ENCODE measurements at regions not wholly inside any gene's neighbourhood (a gene's known extent, or its start where the extent isn't known, plus 50 kb on each side); places are given as distances from the start of the nearest gene placed in this dataset.

GRCh38 chr15:49793943-49794342, 173.1 kb downstream of the DTWD1 start:
- ChIA-PET POLR2A (no interaction called here), CTCF (no interaction called here)
- Histone ChIP-seq H3K4me3 (ENCODE audit: low read depth, low read length) (no peak overlapping the region), H3K9me3 (ENCODE audit: control insufficient read depth, insufficient read depth, low read length) (peaks cover 3% of the 10 kb centered on the region; the same call in 1 of the 2 replicates), H3K27me3 (ENCODE audit: control insufficient read depth, insufficient read depth, low read length) (no peaks in the 10 kb centered on the region), H3K27ac (ENCODE audit: low read depth, low read length) (no peak overlapping the region)
- TF ChIP-seq CTCF (IDR thresholded peaks at IDR 0.05; ENCODE audit: low read depth, low read length), result no peak
- no peak for DNase-seq (ENCODE audit: low read depth, low spot score)

- CTCF ChIA-PET, result no interaction called here
Measured at GRCh38 chr15:49801796-49802195, 180.9 kb downstream of the DTWD1 start.

More at GRCh38 chr15:49801796-49802195, 180.9 kb downstream of the DTWD1 start:
- no peaks in the 10 kb centered on the region for H3K27me3 ChIP-seq (ENCODE audit: control insufficient read depth, insufficient read depth, low read length)
- no peak overlapping the region for H3K4me3 ChIP-seq (ENCODE audit: low read depth, low read length)
- H3K27ac ChIP-seq (ENCODE audit: low read depth, low read length), result no peak overlapping the region
- POLR2A ChIA-PET, result no interaction called here
- no peak for TF ChIP-seq CTCF (IDR thresholded peaks at IDR 0.05; ENCODE audit: low read depth, low read length)
- no peak for DNase-seq (ENCODE audit: low read depth, low spot score)
- peaks cover 2% of the 10 kb centered on the region; the same call in 1 of the 2 replicates for H3K9me3 ChIP-seq (ENCODE audit: control insufficient read depth, insufficient read depth, low read length)

All from AG04450 (cell line).